ENCODE measurements at regions not wholly inside any gene's neighbourhood (a gene's known extent, or its start where the extent isn't known, plus 50 kb on each side); places are given as distances from the start of the nearest gene placed in this dataset.

DNA sequence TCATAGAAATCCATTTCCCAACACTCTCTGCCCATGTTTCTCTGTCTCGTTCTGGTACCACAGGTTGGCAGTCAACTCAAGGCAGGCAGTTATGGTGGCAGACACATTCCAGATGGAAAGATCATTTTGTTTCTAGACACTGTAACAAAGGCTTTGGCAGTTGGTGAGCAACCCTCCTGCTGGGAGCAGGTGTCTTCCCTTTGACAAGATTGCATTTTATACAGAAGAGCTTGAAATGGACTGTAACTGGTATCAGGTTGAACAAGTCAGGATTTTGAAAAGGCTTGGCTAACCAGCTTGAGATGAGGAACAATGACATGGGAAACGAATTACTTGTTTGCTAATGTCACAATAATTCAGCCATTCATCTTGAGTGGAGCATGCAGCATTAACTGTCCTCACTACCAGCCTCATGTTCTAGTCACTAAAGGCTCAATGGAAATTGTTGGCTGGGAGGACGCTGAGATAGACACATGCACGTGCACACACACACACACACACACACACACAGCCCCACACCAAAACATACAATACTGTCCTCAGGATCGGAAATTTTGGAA, 170.0 kb downstream of the SEMA6D start:
- no peak for DNase-seq (ENCODE audit: low read depth)
- TF ChIP-seq, protein P1, sequence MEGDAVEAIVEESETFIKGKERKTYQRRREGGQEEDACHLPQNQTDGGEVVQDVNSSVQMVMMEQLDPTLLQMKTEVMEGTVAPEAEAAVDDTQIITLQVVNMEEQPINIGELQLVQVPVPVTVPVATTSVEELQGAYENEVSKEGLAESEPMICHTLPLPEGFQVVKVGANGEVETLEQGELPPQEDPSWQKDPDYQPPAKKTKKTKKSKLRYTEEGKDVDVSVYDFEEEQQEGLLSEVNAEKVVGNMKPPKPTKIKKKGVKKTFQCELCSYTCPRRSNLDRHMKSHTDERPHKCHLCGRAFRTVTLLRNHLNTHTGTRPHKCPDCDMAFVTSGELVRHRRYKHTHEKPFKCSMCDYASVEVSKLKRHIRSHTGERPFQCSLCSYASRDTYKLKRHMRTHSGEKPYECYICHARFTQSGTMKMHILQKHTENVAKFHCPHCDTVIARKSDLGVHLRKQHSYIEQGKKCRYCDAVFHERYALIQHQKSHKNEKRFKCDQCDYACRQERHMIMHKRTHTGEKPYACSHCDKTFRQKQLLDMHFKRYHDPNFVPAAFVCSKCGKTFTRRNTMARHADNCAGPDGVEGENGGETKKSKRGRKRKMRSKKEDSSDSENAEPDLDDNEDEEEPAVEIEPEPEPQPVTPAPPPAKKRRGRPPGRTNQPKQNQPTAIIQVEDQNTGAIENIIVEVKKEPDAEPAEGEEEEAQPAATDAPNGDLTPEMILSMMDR (conservative IDR thresholded peaks at IDR 0.05; ENCODE audit: low read depth, low read length), result no peak
- H3K4me3 ChIP-seq (ENCODE audit: low read length), result no peak overlapping the region

DNA sequence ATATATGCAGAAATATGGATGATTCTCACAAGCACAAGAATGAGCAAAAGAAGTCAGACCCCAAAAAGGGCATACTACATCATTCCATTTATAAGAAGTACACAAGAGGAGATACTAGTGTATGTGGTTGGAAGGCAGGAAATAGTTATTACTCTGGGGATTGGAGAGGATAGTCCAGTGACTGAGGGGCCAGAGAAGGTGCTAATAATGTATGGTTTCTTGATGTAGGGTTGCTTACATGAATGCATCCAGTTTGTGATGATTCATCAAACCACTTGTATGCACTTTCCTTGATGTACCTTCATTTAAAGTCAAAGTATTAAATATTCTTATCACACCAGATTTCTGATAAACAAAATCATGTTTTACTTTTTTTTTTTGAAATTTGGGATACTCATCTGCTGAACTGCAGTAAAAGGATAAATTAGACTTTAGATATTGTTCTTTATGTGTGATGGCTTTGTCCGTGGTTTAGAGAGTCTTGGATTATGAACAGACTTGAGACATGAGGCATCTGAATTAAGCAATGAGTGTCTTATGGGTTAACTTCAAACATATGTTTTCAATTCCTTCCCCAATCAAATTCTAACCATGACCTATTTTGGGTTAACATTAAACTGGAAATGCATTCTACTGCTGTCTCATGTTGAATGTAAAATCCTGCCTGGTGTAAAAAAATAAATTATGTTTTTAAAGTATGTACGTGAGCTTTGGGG, 171.2 kb downstream of the SEMA6D start:
- TF ChIP-seq, protein P1 (conservative IDR thresholded peaks at IDR 0.05; ENCODE audit: low read depth, low read length), result no peak
- no peak overlapping the region for H3K4me3 ChIP-seq (ENCODE audit: low read length)
- no peak for DNase-seq (ENCODE audit: low read depth)

DNA sequence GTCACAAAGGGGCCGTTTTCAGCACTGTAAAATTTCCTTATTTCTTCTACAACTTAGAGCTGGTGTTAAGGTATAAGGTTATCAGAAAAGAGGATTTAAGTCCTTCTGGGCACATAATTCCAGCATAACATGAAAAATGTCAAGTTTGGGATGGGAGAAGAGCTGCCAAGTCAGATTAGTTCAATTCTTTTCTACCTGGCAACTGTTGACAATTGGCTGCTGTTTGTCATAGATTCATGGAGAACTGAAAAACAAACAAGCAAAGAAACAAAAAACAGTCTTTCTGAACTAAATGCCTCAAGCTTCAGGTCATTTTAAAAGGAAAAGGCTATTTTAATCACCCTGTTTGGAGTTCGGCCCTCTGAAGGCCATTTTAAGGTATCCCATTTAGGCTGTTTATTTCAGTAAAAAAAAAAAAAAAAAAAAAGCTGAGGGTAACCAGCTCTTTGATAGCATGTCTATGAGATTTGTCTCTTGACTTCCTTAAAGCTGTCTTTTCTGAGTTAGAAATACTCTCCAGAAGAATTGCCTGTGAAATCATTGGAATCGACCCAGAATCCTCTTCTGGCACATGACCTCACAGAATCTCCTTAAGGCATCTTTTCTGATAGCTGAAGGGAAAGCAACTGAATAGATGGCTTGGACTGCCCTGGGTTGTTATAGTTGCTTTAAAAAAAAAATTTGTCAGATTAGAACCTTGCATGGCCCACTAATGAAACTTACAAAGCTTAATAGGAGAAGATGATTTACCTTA, 173.3 kb downstream of the SEMA6D start:
- H3K4me3 ChIP-seq (ENCODE audit: low read length), result no peak overlapping the region
- DNase-seq (ENCODE audit: low read depth), result no peak
- TF ChIP-seq, protein P1 (conservative IDR thresholded peaks at IDR 0.05; ENCODE audit: low read depth, low read length), result no peak

DNA sequence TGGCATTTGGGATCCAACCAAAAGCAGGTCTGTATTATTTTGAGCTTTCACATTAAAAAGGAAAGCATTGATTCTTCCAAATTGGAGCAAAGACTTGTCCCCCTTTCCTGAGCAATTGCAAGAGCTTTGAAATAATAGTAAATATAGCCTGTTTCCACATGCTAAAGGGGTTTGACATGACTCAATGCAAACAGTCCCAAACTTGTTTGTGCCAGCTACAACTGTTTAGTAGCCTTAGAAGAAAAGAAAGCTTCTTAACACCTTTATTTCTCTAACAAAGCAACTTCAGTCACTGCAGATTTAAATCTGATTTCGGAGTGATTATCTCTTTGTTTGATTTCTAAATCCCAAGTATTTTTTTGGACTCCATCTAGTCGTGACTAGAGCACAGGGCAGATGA, 180.2 kb downstream of the SEMA6D start:
- H3K4me3 ChIP-seq (ENCODE audit: low read length), result no peak overlapping the region

DNA sequence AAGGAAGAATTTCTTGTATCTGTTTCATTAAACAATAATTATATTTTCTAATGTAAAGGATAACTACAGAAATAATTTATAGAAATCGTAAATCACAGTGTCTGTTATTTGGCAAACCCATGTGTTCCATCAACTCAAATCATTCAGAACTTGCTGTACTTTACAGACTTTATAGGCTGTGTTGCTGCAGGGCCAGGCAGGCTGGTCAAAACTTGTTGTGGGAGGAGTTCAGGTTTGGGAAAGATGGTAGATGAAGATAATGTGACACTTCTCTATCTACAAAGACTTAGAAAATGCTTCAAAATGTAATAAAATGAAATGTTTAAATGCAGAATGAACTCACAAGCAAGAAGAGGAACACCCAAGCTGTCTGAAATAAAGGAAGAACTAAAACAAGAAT, 183.4 kb downstream of the SEMA6D start:
- TF ChIP-seq, protein P1 (conservative IDR thresholded peaks at IDR 0.05; ENCODE audit: low read depth, low read length), result no peak
- no peak for DNase-seq (ENCODE audit: low read depth)
- H3K4me3 ChIP-seq (ENCODE audit: low read length), result no peak overlapping the region

More for the DNA sequence above, 180.2 kb downstream of the SEMA6D start:
- no peak for DNase-seq (ENCODE audit: low read depth)
- TF ChIP-seq, protein P1 (conservative IDR thresholded peaks at IDR 0.05; ENCODE audit: low read depth, low read length), result no peak

DNA sequence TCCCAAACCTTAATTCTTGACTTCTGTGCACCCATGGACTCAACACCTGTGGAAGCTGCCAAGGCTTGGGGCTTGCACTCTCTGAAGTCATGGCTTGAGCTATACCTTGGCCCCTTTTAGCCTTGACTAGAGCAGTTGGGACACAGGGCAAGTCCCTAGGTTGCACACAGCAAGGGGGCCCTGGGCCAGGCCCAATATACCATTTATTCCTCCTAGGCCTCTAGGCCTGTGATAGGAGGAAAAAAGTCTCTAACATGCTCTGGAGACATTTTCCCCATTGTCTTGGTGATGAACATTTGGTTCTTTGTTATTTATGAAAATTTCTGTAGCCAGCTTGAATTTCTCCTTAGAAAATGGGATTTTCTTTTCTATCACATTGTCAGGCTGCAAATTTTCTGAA, 186.1 kb downstream of the SEMA6D start:
- TF ChIP-seq, protein P1 (conservative IDR thresholded peaks at IDR 0.05; ENCODE audit: low read depth, low read length), result no peak
- H3K4me3 ChIP-seq (ENCODE audit: low read length), result no peak overlapping the region
- DNase-seq (ENCODE audit: low read depth), result no peak
